ENCODE measurements at regions not wholly inside any gene's neighbourhood (a gene's known extent, or its start where the extent isn't known, plus 50 kb on each side); places are given as distances from the start of the nearest gene placed in this dataset.

- H3K36me3 Mint-ChIP-seq (ENCODE audit: low read depth): no peaks in the 10 kb centered on the region
- ATAC-seq (ENCODE audit: low read depth) (no peak), DNase-seq (no peak)
- intact Hi-C loops (cut with micrococcal nuclease): no loop called here
- H3K4me1 Mint-ChIP-seq: no peaks in the 10 kb centered on the region
- no peaks in the 10 kb centered on the region for H3K27me3 Mint-ChIP-seq
- no peak overlapping the region for H3K27ac Mint-ChIP-seq
- ChIA-PET CTCF (no interaction called here), POLR2A (no interaction called here)
- TF ChIP-seq CTCF (IDR thresholded peaks at IDR 0.05): no peak
- H3K9me3 Mint-ChIP-seq: peaks cover 3% of the 10 kb centered on the region
- no peak overlapping the region for H3K4me3 Mint-ChIP-seq
These were observed 1183.7 kb upstream of the SORCS1 start for GRCh38 chr10:108348215-108348614.

- POLR2A ChIA-PET: no interaction called here
- intact Hi-C loops (cut with micrococcal nuclease): no loop called here
- Mint-ChIP-seq H3K27me3 (no peaks in the 10 kb centered on the region), H3K9me3 (peaks cover 3% of the 10 kb centered on the region), H3K27ac (no peak overlapping the region), H3K4me1 (no peaks in the 10 kb centered on the region), H3K4me3 (no peak overlapping the region), H3K36me3 (ENCODE audit: low read depth) (no peaks in the 10 kb centered on the region)
- CTCF ChIA-PET: no interaction called here
- TF ChIP-seq CTCF (IDR thresholded peaks at IDR 0.05): no peak
- DNase-seq (no peak), ATAC-seq (ENCODE audit: low read depth) (no peak)
These were observed 1181.6 kb upstream of the SORCS1 start for GRCh38 chr10:108346066-108346465.

- Mint-ChIP-seq H3K9me3 (peaks cover 4% of the 10 kb centered on the region), H3K27me3 (no peaks in the 10 kb centered on the region), H3K4me3 (no peak overlapping the region), H3K27ac (no peak overlapping the region), H3K4me1 (no peaks in the 10 kb centered on the region), H3K36me3 (ENCODE audit: low read depth) (no peaks in the 10 kb centered on the region)
- ATAC-seq (ENCODE audit: low read depth) (no peak), DNase-seq (no peak)
- CTCF ChIA-PET: no interaction called here
- POLR2A ChIA-PET: no interaction called here
- intact Hi-C loops (cut with micrococcal nuclease): no loop called here
- no peak for TF ChIP-seq CTCF (IDR thresholded peaks at IDR 0.05)
These were observed 1173.6 kb upstream of the SORCS1 start for GRCh38 chr10:108338146-108338545.

GRCh38 chr10:108336836-108337235, 1172.3 kb upstream of the SORCS1 start:
- H3K4me3 Mint-ChIP-seq: no peak overlapping the region
- no peaks in the 10 kb centered on the region for H3K4me1 Mint-ChIP-seq
- no peak overlapping the region for H3K27ac Mint-ChIP-seq
- peaks cover 6% of the 10 kb centered on the region for H3K9me3 Mint-ChIP-seq
- ChIA-PET POLR2A (no interaction called here), CTCF (no interaction called here)
- intact Hi-C loops (cut with micrococcal nuclease): no loop called here
- H3K27me3 Mint-ChIP-seq: no peaks in the 10 kb centered on the region
- TF ChIP-seq CTCF (IDR thresholded peaks at IDR 0.05): no peak
- no peak for ATAC-seq (ENCODE audit: low read depth)
- no peaks in the 10 kb centered on the region for H3K36me3 Mint-ChIP-seq (ENCODE audit: low read depth)
- no peak for DNase-seq

- DNase-seq (no peak), ATAC-seq (ENCODE audit: low read depth) (no peak)
- ChIA-PET CTCF (no interaction called here), POLR2A (no interaction called here)
- Mint-ChIP-seq H3K36me3 (ENCODE audit: low read depth) (no peaks in the 10 kb centered on the region), H3K27ac (no peak overlapping the region), H3K27me3 (no peaks in the 10 kb centered on the region), H3K9me3 (peaks cover 2% of the 10 kb centered on the region), H3K4me3 (no peak overlapping the region), H3K4me1 (no peaks in the 10 kb centered on the region)
- intact Hi-C loops (cut with micrococcal nuclease): no loop called here
- no peak for TF ChIP-seq CTCF (IDR thresholded peaks at IDR 0.05)
These were observed 1163.2 kb upstream of the SORCS1 start for GRCh38 chr10:108327706-108328105.
